ENCODE measurements at regions not wholly inside any gene's neighbourhood (a gene's known extent, or its start where the extent isn't known, plus 50 kb on each side); places are given as distances from the start of the nearest gene placed in this dataset.

DNA sequence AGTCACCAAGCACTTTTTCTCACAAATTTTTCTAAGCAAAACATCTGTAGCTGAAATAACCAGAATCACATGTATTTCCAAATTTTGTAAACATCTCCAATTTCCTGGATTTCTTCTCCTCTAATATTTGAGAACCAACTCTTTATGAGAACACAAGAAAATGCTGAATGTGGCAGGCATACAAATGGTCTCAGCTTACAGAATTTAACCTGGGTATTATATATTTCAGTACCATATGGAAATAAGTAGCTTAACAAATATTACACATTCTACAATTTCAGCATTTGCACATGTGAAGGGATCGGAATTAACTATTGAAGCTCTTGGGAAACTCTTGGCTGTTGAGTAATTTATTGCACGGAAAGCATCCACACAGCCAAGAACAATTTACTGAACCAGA, 92.5 kb downstream of the TBXT start:
- H3K27me3 ChIP-seq (ENCODE audit: control insufficient read depth in 3 of 3, insufficient read depth in 3 of 3, low read length in 2 of 3): no peaks in the 10 kb centered on the region
- 85% methylated on average over 2 of the region's 2 CpGs for WGBS, 2 donors
- no peaks in the 10 kb centered on the region for H3K4me1 ChIP-seq (ENCODE audit: control insufficient read depth in 5 of 5, insufficient read depth in 5 of 5, low read length in 5 of 5)
- H3K27ac ChIP-seq (ENCODE audit: low read depth in 1 of 2, low read length in 1 of 2): no peak overlapping the region
- H3K4me3 ChIP-seq: no peak overlapping the region
- no peak for ATAC-seq (ENCODE audit: insufficient read depth, low FRiP score)
- no peak overlapping the region for H3K9ac ChIP-seq (ENCODE audit: insufficient read depth in 1 of 2, low read length in 2 of 2)
- no peak for TF ChIP-seq CTCF (IDR thresholded peaks at IDR 0.05; ENCODE audit: control extremely low read depth, extremely low read depth)
- no peaks in the 10 kb centered on the region for H3K36me3 ChIP-seq (ENCODE audit: control insufficient read depth in 4 of 4, insufficient read depth in 4 of 4, low read length in 4 of 4)
- H3K9me3 ChIP-seq (ENCODE audit: control insufficient read depth in 4 of 4, insufficient read depth in 3 of 4, low read length in 3 of 4): peaks cover 0 to 5% (median 0%) of the 10 kb centered on the region in 4 donors
- DNase-seq: no peak

DNA sequence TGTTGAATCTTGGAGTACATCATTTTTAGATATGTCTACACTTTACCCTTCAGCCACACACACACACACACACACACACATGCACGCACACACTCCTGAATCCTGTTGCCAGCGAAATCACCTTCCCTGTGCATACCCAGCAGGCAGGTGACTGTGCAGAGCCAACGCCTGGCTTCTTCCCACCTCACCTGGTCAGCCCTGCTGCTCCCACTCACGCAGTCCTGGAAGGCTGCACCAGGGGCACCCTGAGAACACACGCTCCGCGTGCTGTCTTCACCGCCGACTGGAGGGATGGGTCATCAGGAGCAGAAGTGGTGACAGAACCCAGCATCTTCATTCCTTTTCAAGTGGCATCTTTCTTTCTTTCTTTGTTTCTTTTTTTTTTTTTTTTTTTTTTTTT, 94.6 kb downstream of the TBXT start:
- DNase-seq (no peak), ATAC-seq (ENCODE audit: insufficient read depth, low FRiP score) (no peak)
- H3K4me1 ChIP-seq (ENCODE audit: control insufficient read depth in 5 of 5, insufficient read depth in 5 of 5, low read length in 5 of 5): no peaks in the 10 kb centered on the region
- TF ChIP-seq CTCF (IDR thresholded peaks at IDR 0.05; ENCODE audit: control extremely low read depth, extremely low read depth): no peak
- no peak overlapping the region for H3K9ac ChIP-seq (ENCODE audit: insufficient read depth in 1 of 2, low read length in 2 of 2)
- no peak overlapping the region for H3K4me3 ChIP-seq
- peaks cover 0 to 8% (median 0%) of the 10 kb centered on the region in 4 donors for H3K9me3 ChIP-seq (ENCODE audit: control insufficient read depth in 4 of 4, insufficient read depth in 3 of 4, low read length in 3 of 4)
- peaks cover 0 to 2% (median 0%) of the 10 kb centered on the region in 3 donors for H3K27me3 ChIP-seq (ENCODE audit: control insufficient read depth in 3 of 3, insufficient read depth in 3 of 3, low read length in 2 of 3)
- H3K36me3 ChIP-seq (ENCODE audit: control insufficient read depth in 4 of 4, insufficient read depth in 4 of 4, low read length in 4 of 4): no peaks in the 10 kb centered on the region
- no peak overlapping the region for H3K27ac ChIP-seq (ENCODE audit: low read depth in 1 of 2, low read length in 1 of 2)
- 94 to 95% methylated on average over 9 of the region's 9 CpGs for WGBS, 2 donors

DNA sequence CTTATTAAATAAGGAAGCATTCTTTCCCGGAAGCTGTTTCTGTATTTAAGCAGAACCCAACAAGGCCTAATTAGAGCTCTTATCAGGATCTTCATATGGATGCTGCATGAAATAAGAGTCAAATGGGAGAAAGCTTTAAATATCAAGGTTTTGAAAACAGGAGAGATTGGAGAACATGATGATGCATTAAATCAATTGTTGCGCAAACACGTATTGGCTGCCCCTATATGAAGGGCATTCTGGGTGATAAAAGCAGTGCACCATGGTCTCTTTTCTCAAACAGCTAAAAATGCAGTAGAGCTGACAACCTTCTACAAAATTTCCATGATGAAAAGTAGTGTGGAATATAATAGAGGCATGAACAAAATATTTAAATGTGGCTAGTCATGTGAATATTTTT, 98.9 kb downstream of the TBXT start:
- no peaks in the 10 kb centered on the region for H3K4me1 ChIP-seq (ENCODE audit: control insufficient read depth in 5 of 5, insufficient read depth in 5 of 5, low read length in 5 of 5)
- peaks cover 0 to 2% (median 0%) of the 10 kb centered on the region in 3 donors for H3K27me3 ChIP-seq (ENCODE audit: control insufficient read depth in 3 of 3, insufficient read depth in 3 of 3, low read length in 2 of 3)
- no peaks in the 10 kb centered on the region for H3K36me3 ChIP-seq (ENCODE audit: control insufficient read depth in 4 of 4, insufficient read depth in 4 of 4, low read length in 4 of 4)
- ATAC-seq (ENCODE audit: insufficient read depth, low FRiP score) (no peak), DNase-seq (no peak)
- WGBS, 2 donors: 78 to 86% methylated on average over 3 of the region's 3 CpGs
- no peak overlapping the region for H3K27ac ChIP-seq (ENCODE audit: low read depth in 1 of 2, low read length in 1 of 2)
- no peak for TF ChIP-seq CTCF (IDR thresholded peaks at IDR 0.05; ENCODE audit: control extremely low read depth, extremely low read depth)
- H3K9me3 ChIP-seq (ENCODE audit: control insufficient read depth in 4 of 4, insufficient read depth in 3 of 4, low read length in 3 of 4): peaks cover 0 to 17% (median 0%) of the 10 kb centered on the region in 4 donors
- H3K4me3 ChIP-seq: no peak overlapping the region
- H3K9ac ChIP-seq (ENCODE audit: insufficient read depth in 1 of 2, low read length in 2 of 2): no peak overlapping the region

GRCh38 chr6:166058064-166058739, 109.4 kb downstream of the TBXT start:
- DNase-seq: peak; percentile 22 to 46 (median 44)
- H3K4me1 ChIP-seq (ENCODE audit: control insufficient read depth in 5 of 5, insufficient read depth in 5 of 5, low read length in 5 of 5): no peaks in the 10 kb centered on the region
- H3K36me3 ChIP-seq (ENCODE audit: control insufficient read depth in 4 of 4, insufficient read depth in 4 of 4, low read length in 4 of 4): no peaks in the 10 kb centered on the region
- H3K9me3 ChIP-seq (ENCODE audit: control insufficient read depth in 4 of 4, insufficient read depth in 3 of 4, low read length in 3 of 4): peaks cover 0 to 9% (median 1%) of the 10 kb centered on the region in 4 donors
- no peak for ATAC-seq (ENCODE audit: insufficient read depth, low FRiP score)
- WGBS, 2 donors: 58 to 64% methylated on average over 10 of the region's 10 CpGs
- no peak for TF ChIP-seq CTCF (IDR thresholded peaks at IDR 0.05; ENCODE audit: control extremely low read depth, extremely low read depth)
- H3K27ac ChIP-seq (ENCODE audit: low read depth in 1 of 2, low read length in 1 of 2): no peak overlapping the region
- no peak overlapping the region for H3K4me3 ChIP-seq
- H3K27me3 ChIP-seq (ENCODE audit: control insufficient read depth in 3 of 3, insufficient read depth in 3 of 3, low read length in 2 of 3): no peaks in the 10 kb centered on the region
- H3K9ac ChIP-seq (ENCODE audit: insufficient read depth in 1 of 2, low read length in 2 of 2): no peak overlapping the region
